ENCODE measurements at regions not wholly inside any gene's neighbourhood (a gene's known extent, or its start where the extent isn't known, plus 50 kb on each side); places are given as distances from the start of the nearest gene placed in this dataset.

DNA sequence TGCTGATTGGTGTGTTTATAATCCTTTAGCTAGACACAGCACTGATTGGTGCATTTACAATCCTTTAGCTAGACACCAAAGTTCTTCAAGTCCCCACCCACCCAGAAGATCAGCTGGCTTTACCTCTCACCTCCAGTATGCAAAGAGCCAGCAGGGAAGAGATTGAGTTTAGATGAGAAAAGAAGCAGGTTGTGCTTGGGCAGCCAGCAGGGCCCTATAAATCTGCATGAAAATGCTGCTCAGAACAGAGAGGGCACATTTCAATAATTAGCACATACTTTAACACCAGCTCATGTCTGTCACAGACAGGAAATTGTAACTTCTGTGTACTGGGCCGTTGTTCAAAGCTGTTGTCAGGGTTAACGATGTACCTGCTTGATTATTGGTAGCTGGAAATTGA, 1204.3 kb downstream of the UQCRFS1 start (continued):
- TF ChIP-seq KAT7 (CRISPR knock-in tag; IDR thresholded peaks at IDR 0.05; ENCODE audit: borderline replicate concordance), result no peak
- no peak for TF ChIP-seq SMAD3 (CRISPR knock-in tag; IDR thresholded peaks at IDR 0.05; ENCODE audit: borderline replicate concordance)

DNA sequence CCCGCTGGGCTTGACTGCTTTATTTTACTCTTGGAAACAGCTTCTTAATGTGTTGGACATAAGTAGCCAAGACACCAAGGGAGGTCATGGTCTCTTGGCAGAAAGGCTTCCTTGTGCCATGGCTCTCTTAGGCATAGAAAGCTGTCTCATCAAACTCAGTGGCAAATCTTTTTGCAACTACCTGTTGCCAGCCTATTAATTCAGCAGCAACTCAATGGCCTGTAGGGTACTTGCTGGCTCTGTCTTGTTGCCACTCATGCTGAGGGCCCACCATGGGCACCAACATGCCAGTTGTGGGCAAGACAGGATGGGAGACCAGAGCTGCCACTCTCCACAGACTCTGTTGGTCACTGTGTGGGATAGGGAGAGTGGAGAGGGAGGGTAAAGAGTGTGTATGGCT, 1209.4 kb downstream of the UQCRFS1 start:
- TF ChIP-seq, protein P1, sequence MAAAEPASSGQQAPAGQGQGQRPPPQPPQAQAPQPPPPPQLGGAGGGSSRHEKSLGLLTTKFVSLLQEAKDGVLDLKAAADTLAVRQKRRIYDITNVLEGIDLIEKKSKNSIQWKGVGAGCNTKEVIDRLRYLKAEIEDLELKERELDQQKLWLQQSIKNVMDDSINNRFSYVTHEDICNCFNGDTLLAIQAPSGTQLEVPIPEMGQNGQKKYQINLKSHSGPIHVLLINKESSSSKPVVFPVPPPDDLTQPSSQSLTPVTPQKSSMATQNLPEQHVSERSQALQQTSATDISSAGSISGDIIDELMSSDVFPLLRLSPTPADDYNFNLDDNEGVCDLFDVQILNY (CRISPR knock-in tag; IDR thresholded peaks at IDR 0.05), result no peak
- TF ChIP-seq, protein P2, sequence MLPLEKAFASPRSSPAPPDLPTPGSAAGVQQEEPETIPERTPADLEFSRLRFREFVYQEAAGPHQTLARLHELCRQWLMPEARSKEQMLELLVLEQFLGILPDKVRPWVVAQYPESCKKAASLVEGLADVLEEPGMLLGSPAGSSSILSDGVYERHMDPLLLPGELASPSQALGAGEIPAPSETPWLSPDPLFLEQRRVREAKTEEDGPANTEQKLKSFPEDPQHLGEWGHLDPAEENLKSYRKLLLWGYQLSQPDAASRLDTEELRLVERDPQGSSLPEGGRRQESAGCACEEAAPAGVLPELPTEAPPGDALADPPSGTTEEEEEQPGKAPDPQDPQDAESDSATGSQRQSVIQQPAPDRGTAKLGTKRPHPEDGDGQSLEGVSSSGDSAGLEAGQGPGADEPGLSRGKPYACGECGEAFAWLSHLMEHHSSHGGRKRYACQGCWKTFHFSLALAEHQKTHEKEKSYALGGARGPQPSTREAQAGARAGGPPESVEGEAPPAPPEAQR (CRISPR knock-in tag; IDR thresholded peaks at IDR 0.05), result no peak
- TF ChIP-seq ZNF423 (CRISPR knock-in tag; IDR thresholded peaks at IDR 0.05) (no peak), FOXJ3 (CRISPR knock-in tag; IDR thresholded peaks at IDR 0.05; ENCODE audit: borderline replicate concordance) (no peak), ZNF219 (CRISPR knock-in tag; IDR thresholded peaks at IDR 0.05; ENCODE audit: borderline replicate concordance) (no peak)
- TF ChIP-seq, protein P3, sequence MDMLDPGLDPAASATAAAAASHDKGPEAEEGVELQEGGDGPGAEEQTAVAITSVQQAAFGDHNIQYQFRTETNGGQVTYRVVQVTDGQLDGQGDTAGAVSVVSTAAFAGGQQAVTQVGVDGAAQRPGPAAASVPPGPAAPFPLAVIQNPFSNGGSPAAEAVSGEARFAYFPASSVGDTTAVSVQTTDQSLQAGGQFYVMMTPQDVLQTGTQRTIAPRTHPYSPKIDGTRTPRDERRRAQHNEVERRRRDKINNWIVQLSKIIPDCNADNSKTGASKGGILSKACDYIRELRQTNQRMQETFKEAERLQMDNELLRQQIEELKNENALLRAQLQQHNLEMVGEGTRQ (CRISPR knock-in tag; IDR thresholded peaks at IDR 0.05), result no peak
- TF ChIP-seq, protein P4, sequence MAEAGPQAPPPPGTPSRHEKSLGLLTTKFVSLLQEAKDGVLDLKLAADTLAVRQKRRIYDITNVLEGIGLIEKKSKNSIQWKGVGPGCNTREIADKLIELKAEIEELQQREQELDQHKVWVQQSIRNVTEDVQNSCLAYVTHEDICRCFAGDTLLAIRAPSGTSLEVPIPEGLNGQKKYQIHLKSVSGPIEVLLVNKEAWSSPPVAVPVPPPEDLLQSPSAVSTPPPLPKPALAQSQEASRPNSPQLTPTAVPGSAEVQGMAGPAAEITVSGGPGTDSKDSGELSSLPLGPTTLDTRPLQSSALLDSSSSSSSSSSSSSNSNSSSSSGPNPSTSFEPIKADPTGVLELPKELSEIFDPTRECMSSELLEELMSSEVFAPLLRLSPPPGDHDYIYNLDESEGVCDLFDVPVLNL (CRISPR knock-in tag; IDR thresholded peaks at IDR 0.05; ENCODE audit: borderline replicate concordance, low read depth), result no peak
- TF ChIP-seq, protein P5, sequence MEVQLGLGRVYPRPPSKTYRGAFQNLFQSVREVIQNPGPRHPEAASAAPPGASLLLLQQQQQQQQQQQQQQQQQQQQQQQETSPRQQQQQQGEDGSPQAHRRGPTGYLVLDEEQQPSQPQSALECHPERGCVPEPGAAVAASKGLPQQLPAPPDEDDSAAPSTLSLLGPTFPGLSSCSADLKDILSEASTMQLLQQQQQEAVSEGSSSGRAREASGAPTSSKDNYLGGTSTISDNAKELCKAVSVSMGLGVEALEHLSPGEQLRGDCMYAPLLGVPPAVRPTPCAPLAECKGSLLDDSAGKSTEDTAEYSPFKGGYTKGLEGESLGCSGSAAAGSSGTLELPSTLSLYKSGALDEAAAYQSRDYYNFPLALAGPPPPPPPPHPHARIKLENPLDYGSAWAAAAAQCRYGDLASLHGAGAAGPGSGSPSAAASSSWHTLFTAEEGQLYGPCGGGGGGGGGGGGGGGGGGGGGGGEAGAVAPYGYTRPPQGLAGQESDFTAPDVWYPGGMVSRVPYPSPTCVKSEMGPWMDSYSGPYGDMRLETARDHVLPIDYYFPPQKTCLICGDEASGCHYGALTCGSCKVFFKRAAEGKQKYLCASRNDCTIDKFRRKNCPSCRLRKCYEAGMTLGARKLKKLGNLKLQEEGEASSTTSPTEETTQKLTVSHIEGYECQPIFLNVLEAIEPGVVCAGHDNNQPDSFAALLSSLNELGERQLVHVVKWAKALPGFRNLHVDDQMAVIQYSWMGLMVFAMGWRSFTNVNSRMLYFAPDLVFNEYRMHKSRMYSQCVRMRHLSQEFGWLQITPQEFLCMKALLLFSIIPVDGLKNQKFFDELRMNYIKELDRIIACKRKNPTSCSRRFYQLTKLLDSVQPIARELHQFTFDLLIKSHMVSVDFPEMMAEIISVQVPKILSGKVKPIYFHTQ (CRISPR knock-in tag; IDR thresholded peaks at IDR 0.05), result no peak
- TF ChIP-seq, protein P6, sequence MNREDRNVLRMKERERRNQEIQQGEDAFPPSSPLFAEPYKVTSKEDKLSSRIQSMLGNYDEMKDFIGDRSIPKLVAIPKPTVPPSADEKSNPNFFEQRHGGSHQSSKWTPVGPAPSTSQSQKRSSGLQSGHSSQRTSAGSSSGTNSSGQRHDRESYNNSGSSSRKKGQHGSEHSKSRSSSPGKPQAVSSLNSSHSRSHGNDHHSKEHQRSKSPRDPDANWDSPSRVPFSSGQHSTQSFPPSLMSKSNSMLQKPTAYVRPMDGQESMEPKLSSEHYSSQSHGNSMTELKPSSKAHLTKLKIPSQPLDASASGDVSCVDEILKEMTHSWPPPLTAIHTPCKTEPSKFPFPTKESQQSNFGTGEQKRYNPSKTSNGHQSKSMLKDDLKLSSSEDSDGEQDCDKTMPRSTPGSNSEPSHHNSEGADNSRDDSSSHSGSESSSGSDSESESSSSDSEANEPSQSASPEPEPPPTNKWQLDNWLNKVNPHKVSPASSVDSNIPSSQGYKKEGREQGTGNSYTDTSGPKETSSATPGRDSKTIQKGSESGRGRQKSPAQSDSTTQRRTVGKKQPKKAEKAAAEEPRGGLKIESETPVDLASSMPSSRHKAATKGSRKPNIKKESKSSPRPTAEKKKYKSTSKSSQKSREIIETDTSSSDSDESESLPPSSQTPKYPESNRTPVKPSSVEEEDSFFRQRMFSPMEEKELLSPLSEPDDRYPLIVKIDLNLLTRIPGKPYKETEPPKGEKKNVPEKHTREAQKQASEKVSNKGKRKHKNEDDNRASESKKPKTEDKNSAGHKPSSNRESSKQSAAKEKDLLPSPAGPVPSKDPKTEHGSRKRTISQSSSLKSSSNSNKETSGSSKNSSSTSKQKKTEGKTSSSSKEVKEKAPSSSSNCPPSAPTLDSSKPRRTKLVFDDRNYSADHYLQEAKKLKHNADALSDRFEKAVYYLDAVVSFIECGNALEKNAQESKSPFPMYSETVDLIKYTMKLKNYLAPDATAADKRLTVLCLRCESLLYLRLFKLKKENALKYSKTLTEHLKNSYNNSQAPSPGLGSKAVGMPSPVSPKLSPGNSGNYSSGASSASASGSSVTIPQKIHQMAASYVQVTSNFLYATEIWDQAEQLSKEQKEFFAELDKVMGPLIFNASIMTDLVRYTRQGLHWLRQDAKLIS (CRISPR knock-in tag; IDR thresholded peaks at IDR 0.05; ENCODE audit: borderline replicate concordance), result no peak
- DNase-seq (ENCODE audit: low spot score), result no peak
- Mint-ChIP-seq H3K27me3 (ENCODE audit: low read depth) (no peaks in the 10 kb centered on the region), H3K9me3 (peaks cover 25% of the 10 kb centered on the region), H3K27ac (no peak overlapping the region), H3K4me1 (peaks cover 1% of the 10 kb centered on the region; the same call in 1 of the 2 replicates), H3K36me3 (peaks cover 4% of the 10 kb centered on the region; the same call in 1 of the 2 replicates), H3K4me3 (no peak overlapping the region)
- ChIA-PET POLR2A (no interaction called here), CTCF (no interaction called here)
- ATAC-seq, result no peak

DNA sequence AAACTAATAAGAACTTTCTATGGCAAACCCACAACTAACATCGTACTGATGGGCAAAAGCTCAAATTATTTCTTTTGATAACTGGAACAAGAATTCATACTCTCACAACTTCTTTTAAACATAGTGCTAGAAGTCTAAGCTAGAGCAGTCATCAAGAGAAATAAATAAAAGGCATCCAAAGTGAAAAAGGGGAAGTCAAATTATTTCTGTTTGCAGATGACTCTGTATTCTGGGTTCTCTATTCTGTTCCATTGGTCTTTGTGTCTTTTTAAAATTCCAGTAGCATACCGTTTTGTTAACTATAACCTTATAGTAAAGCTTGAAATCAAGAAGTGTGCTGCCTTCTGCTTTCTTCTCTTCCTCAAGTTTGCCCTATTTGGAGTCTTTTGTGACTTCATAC, 1215.9 kb downstream of the UQCRFS1 start:
- Mint-ChIP-seq H3K27ac (no peak overlapping the region), H3K4me3 (no peak overlapping the region), H3K4me1 (0 out of 2 replicates have a peak, but pooled peaks cover 3% of the 10 kb centered on the region), H3K27me3 (ENCODE audit: low read depth) (no peaks in the 10 kb centered on the region), H3K36me3 (no peaks in the 10 kb centered on the region), H3K9me3 (peaks cover 19% of the 10 kb centered on the region)
- ATAC-seq, result no peak
- ChIA-PET CTCF (no interaction called here), POLR2A (no interaction called here)
- DNase-seq (ENCODE audit: low spot score), result no peak
- TF ChIP-seq SOX15 (CRISPR knock-in tag; IDR thresholded peaks at IDR 0.05) (no peak), ETV6 (CRISPR knock-in tag; IDR thresholded peaks at IDR 0.05) (no peak), SMAD4 (CRISPR knock-in tag; IDR thresholded peaks at IDR 0.05) (no peak), IRF2 (CRISPR knock-in tag; IDR thresholded peaks at IDR 0.05; ENCODE audit: borderline replicate concordance, low read depth) (no peak), RELA (CRISPR knock-in tag; IDR thresholded peaks at IDR 0.05; ENCODE audit: borderline replicate concordance) (no peak), ZBTB21 (CRISPR knock-in tag; IDR thresholded peaks at IDR 0.05; ENCODE audit: borderline replicate concordance) (no peak)
- TF ChIP-seq, protein P6 (CRISPR knock-in tag; IDR thresholded peaks at IDR 0.05; ENCODE audit: borderline replicate concordance), result no peak
- TF ChIP-seq, protein P7, sequence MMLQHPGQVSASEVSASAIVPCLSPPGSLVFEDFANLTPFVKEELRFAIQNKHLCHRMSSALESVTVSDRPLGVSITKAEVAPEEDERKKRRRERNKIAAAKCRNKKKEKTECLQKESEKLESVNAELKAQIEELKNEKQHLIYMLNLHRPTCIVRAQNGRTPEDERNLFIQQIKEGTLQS (CRISPR knock-in tag; conservative IDR thresholded peaks at IDR 0.05), result no peak

All from WTC11 (cell line).